Adrenal gland (tissue), 9 donors: ENCODE measurements at regions not wholly inside any gene's neighbourhood (a gene's known extent, or its start where the extent isn't known, plus 50 kb on each side); places are given as distances from the start of the nearest gene placed in this dataset.

ENCODE experiments used
- DNase-seq, 7 donors: peaks; one replicate each; pipeline ENCODE4 v3.0.0-alpha.2; 2019 to 2020
- H3K27ac ChIP-seq, 5 donors: fragments of 200-600 bp; sonication (generic) in 4 of 5; 1 replicate in 3 of 5; 2 replicates in 2 of 5; pipeline versions ENCODE4 v1.5.1 to v1.8.0; 2016 to 2020; ENCODE audit warnings: mild to moderate bottlenecking in 1 of 5
- H3K27me3 ChIP-seq: fragments of 200-600 bp; 2 replicates; pipeline ENCODE4 v1.8.0; 2021
- H3K36me3 ChIP-seq, 2 donors: fragments of 200-600 bp; replicated peaks in 1 of 2; 1 replicate in 1 of 2; 2 replicates in 1 of 2; pipeline versions ENCODE4 v1.5.1 to v1.8.0; 2018 to 2022
- H3K4me1 ChIP-seq, 2 donors: fragments of 200-600 bp; replicated peaks in 1 of 2; 1 replicate in 1 of 2; 2 replicates in 1 of 2; pipeline versions ENCODE4 v1.5.1 to v1.8.0; 2018 to 2021
- H3K4me3 ChIP-seq, 4 donors: fragments of 200-600 bp; sonication (generic) in 3 of 4; one replicate each; pipeline ENCODE4 v1.5.1; 2016 to 2018
- H3K9me3 ChIP-seq, 3 donors: fragments of 200-600 bp; sonication (generic) in 1 of 3; replicated peaks in 1 of 3; 1 replicate in 2 of 3; 2 replicates in 1 of 3; pipeline versions ENCODE4 v1.5.1 to v1.8.0; 2016 to 2021
- POLR2A ChIP-seq, 2 donors: fragments of 450-650 bp; IDR thresholded peaks; one replicate each; pipeline ENCODE4 v1.6.1; 2017; ENCODE audit warnings: antibody characterized with exemption in 2 of 2, mild to moderate bottlenecking in 2 of 2, moderate library complexity in 1 of 2
- WGBS, 4 donors: extraction: QIAGEN DNeasy Blood & Tissue Kit in 2 of 4; methylation state at CpG; one replicate each; pipeline versions ENCODE4 v1.1.5 to v1.1.7; 2013 to 2017; 5-methylcytosine and 5-hydroxymethylcytosine counted together
- intact Hi-C, 2 donors: fragments of 100-400 bp; cut with DNase I; formaldehyde crosslinking; loops; one replicate each; pipeline versions ENCODE4 v1.14.1 to v1.15.0; 2022 to 2023
- TF ChIP-seq, protein P1 (sequence below), 6 experiments: fragments of 450-650 bp in 4 of 6; fragments of 200-600 bp in 2 of 6; sonication (generic) in 1 of 6; IDR thresholded peaks; 1 replicate in 5 of 6; 2 replicates in 1 of 6; pipeline versions ENCODE4 v1.5.1 to v1.8.0; 2016 to 2021; ENCODE audit warnings: antibody characterized with exemption in 6 of 6, mild to moderate bottlenecking in 2 of 6, moderate library complexity in 1 of 6
- donor health status: healthy with polysubstance abuse.
- donor health status: Bipolar disorder and iron deficiency.
- donor health status: DM: yes; HTN: yes; CAD: no.
- donor health status: DM: no; HTN: no; CAD: no.
- donor health status: DM: no; HTN: no; CAD: no.

DNA sequence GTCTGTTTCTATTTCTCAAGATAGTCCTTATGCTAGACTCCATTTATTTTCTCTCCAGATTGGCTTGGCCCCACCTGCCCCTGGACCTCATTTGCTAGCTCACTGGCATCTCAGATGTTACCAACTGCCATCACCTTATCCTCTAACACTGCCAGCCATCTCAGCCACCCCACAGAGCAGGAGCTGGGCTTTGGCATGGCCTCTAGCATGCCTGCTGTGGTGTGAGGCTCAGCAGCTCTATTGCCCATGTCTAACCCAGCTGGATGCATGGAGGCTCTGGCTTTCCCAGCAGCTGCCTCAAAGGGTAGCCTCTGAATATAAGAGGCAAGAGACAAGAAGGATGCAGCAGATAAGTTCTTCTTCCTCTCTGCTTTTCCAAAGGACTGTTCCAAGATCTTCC is 373.4 kb downstream of the TNS1 start:
- H3K4me3 ChIP-seq = no peak overlapping the region
- no peak for DNase-seq
- intact Hi-C loops = no loop called here
- H3K4me1 ChIP-seq = peaks cover 0 to 4% of the 10 kb centered on the region in 2 donors
- no peak overlapping the region for H3K27ac ChIP-seq
- H3K36me3 ChIP-seq = no peaks in the 10 kb centered on the region
- no peak for TF ChIP-seq POLR2A (IDR thresholded peaks at IDR 0.05)
- TF ChIP-seq, protein P1, sequence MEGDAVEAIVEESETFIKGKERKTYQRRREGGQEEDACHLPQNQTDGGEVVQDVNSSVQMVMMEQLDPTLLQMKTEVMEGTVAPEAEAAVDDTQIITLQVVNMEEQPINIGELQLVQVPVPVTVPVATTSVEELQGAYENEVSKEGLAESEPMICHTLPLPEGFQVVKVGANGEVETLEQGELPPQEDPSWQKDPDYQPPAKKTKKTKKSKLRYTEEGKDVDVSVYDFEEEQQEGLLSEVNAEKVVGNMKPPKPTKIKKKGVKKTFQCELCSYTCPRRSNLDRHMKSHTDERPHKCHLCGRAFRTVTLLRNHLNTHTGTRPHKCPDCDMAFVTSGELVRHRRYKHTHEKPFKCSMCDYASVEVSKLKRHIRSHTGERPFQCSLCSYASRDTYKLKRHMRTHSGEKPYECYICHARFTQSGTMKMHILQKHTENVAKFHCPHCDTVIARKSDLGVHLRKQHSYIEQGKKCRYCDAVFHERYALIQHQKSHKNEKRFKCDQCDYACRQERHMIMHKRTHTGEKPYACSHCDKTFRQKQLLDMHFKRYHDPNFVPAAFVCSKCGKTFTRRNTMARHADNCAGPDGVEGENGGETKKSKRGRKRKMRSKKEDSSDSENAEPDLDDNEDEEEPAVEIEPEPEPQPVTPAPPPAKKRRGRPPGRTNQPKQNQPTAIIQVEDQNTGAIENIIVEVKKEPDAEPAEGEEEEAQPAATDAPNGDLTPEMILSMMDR (IDR thresholded peaks at IDR 0.05) = no peak
- no peaks in the 10 kb centered on the region for H3K9me3 ChIP-seq
- no peaks in the 10 kb centered on the region for H3K27me3 ChIP-seq

DNA sequence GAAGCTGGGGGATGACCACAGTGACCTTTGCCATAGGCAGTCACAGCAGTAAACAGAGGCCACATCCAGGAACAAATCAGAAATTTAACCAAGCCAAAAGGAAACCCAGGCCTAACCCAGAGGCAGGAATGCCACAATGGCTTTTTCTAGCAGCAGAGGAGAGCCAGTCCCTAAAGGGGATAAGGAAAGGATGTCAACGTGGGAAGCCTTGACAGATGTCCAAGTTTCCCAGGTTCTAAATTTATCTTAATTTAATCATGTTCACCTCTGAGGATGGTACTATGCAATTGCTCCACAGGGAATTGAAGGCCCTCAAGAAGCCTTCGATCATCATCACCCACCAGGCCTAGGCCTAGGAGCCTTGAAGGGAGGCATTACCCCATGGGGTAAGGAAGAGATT is 374.7 kb downstream of the TNS1 start:
- no peaks in the 10 kb centered on the region for H3K36me3 ChIP-seq
- no peak for DNase-seq
- TF ChIP-seq, protein P1 (IDR thresholded peaks at IDR 0.05) = no peak
- TF ChIP-seq POLR2A (IDR thresholded peaks at IDR 0.05) = no peak
- H3K4me3 ChIP-seq = no peak overlapping the region
- peaks cover 0 to 5% of the 10 kb centered on the region in 2 donors for H3K4me1 ChIP-seq
- H3K27ac ChIP-seq = no peak overlapping the region
- no peaks in the 10 kb centered on the region for H3K27me3 ChIP-seq
- intact Hi-C loops = no loop called here
- no peaks in the 10 kb centered on the region for H3K9me3 ChIP-seq
- 73 to 88% (median 77%) methylated on average over 2 of the region's 2 CpGs for WGBS, 4 donors

DNA sequence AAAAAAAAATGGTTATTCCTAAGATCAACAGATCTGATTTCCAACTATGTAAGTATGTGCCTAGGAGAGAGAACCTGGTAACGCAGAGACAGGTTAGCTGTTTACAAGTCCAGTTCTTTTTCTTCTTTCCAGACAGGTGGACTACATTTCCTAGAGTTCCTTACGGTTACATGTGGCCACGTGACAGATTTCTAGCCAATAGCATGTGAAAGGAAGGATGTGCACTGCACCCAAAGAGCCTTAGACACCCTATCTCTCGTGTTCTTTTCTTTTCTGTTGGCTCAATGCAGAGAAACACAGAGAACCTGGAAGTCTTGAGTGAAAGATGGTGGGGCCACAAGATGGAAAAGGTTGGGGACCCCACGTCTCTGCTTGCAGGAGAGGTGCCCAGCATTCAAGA is 375.9 kb downstream of the TNS1 start:
- Histone ChIP-seq H3K27me3 (no peaks in the 10 kb centered on the region), H3K4me3 (no peak overlapping the region), H3K27ac (no peak overlapping the region), H3K9me3 (no peaks in the 10 kb centered on the region), H3K36me3 (no peaks in the 10 kb centered on the region), H3K4me1 (peaks cover 0 to 16% of the 10 kb centered on the region in 2 donors)
- intact Hi-C loops = no loop called here
- DNase-seq = no peak
- 87 to 95% (median 92%) methylated on average over 5 of the region's 5 CpGs for WGBS, 4 donors
- TF ChIP-seq, protein P1 (IDR thresholded peaks at IDR 0.05) = no peak
- no peak for TF ChIP-seq POLR2A (IDR thresholded peaks at IDR 0.05)

DNA sequence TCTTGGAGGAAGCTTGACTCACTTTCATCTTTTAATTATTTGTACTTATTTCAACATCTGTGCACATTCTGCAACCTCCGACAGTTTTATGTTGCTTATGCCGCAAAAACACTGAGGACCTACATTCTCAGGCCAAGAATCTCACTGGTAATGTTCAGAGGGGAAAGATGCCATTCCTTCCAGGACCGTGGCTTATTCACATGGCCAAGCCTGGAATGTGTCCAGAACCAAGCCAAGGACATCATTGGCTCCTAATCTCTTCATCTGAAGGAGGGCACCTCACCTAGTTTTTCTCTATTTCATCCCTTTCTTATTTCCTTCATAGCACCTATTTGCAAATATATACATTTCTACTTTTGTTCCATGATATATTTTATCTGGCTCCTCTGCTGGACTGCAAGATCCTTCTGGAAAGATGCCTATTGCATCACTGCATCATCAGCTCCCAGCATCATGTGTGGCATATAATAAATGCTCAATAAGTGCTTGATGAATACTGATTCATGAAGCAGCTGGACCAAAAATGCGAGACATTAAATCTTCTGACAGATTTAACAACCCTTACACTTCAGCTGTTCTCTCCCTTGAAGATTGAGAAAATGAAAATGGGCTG is 377.1 kb downstream of the TNS1 start:
- Histone ChIP-seq H3K9me3 (no peaks in the 10 kb centered on the region), H3K27ac (no peak overlapping the region), H3K36me3 (no peaks in the 10 kb centered on the region), H3K4me3 (no peak overlapping the region), H3K4me1 (peaks cover 0 to 21% of the 10 kb centered on the region in 2 donors), H3K27me3 (no peaks in the 10 kb centered on the region)
- WGBS, 4 donors = 48 to 60% (median 57%) methylated on average over 4 of the region's 4 CpGs
- TF ChIP-seq, protein P1 (IDR thresholded peaks at IDR 0.05) = no peak
- no peak for TF ChIP-seq POLR2A (IDR thresholded peaks at IDR 0.05)
- peak in 4 of 7 donors; percentile 26 to 39 (median 36) for DNase-seq
- intact Hi-C loops = no loop called here
